Cardiac fibroblast (primary cell): ENCODE measurements at regions not wholly inside any gene's neighbourhood (a gene's known extent, or its start where the extent isn't known, plus 50 kb on each side); places are given as distances from the start of the nearest gene placed in this dataset.
"Not testable (repeated sequence)": the region's sequence is repeated elsewhere in the genome, so short reads cannot be mapped to it uniquely, and the experiment has no call there.

Experiments
- DNase-seq, 2 donors: peaks; one replicate each; pipeline versions ENCODE4 v3.0.0 to v3.0.0-alpha.2; 2010; ENCODE audit warnings: low read depth in 2 of 2
- H3K4me3 ChIP-seq, 2 donors: replicated peaks in 1 of 2; 1 replicate in 1 of 2; 2 replicates in 1 of 2; pipeline ENCODE4 v1.5.1; 2011; ENCODE audit warnings: low read depth in 2 of 2, low read length in 2 of 2, mild to moderate bottlenecking in 2 of 2, moderate library complexity in 1 of 2
- TF ChIP-seq, protein P1 (sequence below): IDR thresholded peaks from one replicate; pipeline ENCODE4 v1.5.1; 2011; ENCODE audit warnings: low read depth, mild to moderate bottlenecking, low read length, inconsistent platforms

GRCh38 chr6:137933696-137934095 is 66.6 kb downstream of the TNFAIP3 start:
- H3K4me3 ChIP-seq: no peak overlapping the region
- DNase-seq: peak; percentile 59 to 95
- TF ChIP-seq, protein P1, sequence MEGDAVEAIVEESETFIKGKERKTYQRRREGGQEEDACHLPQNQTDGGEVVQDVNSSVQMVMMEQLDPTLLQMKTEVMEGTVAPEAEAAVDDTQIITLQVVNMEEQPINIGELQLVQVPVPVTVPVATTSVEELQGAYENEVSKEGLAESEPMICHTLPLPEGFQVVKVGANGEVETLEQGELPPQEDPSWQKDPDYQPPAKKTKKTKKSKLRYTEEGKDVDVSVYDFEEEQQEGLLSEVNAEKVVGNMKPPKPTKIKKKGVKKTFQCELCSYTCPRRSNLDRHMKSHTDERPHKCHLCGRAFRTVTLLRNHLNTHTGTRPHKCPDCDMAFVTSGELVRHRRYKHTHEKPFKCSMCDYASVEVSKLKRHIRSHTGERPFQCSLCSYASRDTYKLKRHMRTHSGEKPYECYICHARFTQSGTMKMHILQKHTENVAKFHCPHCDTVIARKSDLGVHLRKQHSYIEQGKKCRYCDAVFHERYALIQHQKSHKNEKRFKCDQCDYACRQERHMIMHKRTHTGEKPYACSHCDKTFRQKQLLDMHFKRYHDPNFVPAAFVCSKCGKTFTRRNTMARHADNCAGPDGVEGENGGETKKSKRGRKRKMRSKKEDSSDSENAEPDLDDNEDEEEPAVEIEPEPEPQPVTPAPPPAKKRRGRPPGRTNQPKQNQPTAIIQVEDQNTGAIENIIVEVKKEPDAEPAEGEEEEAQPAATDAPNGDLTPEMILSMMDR: no peak

DNA sequence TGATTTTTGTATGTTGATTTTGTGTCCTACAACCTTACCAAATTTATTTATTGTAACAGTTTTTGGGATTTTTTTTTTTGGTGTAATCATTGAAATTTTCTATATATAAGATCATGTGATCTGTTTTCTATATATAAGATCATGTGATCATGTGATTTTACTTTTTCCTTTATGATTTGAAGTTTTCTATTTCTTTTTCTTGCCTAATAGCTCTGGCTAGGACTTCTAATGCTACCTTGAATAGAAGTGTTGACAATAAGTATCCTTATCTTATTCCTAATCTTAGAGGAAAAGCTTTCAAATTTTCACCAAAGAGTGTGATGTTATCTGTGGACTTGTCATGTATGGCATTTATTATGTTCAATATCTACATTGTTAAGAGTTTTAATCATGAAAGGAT is 69.7 kb downstream of the TNFAIP3 start:
- TF ChIP-seq, protein P1: no peak
- DNase-seq: no peak
- H3K4me3 ChIP-seq: no peak overlapping the region

- TF ChIP-seq, protein P1: no peak
- no peak for DNase-seq
Observed at GRCh38 chr6:137937834-137938233, 70.8 kb downstream of the TNFAIP3 start.

GRCh38 chr6:137938770-137939379 is 71.8 kb downstream of the TNFAIP3 start:
- TF ChIP-seq, protein P1: no peak
- H3K4me3 ChIP-seq: no peak overlapping the region
- no peak for DNase-seq

More at GRCh38 chr6:137937834-137938233, 70.8 kb downstream of the TNFAIP3 start:
- no peak overlapping the region for H3K4me3 ChIP-seq

DNA sequence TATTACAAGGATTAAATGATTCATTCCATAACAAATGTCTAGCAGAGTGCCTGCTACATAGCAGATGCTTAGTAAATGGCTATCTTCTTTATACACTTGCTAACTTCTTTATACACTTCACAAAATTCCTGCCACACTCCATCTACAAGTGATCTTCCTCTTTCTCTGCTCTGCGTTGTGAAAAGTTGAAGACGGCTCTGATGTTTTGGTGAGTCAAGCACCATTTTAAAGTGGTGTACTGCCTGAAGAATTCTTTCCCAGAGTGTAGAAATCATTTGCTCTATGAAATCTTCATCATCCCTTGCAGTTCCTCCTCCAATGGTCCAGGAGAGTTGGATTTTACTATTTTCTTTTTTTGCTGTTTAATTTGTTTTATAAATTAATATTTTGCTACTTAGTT is 74.9 kb downstream of the TNFAIP3 start:
- no peak for DNase-seq
- TF ChIP-seq, protein P1: no peak
- no peak overlapping the region for H3K4me3 ChIP-seq

GRCh38 chr6:137942736-137943135 is 75.7 kb downstream of the TNFAIP3 start:
- no peak for DNase-seq
- TF ChIP-seq, protein P1: no peak
- no peak overlapping the region for H3K4me3 ChIP-seq

GRCh38 chr6:137944381-137944780 is 77.3 kb downstream of the TNFAIP3 start:
- peak; percentile 37 to 53 for DNase-seq
- H3K4me3 ChIP-seq: not testable (repeated sequence)
